Mesenchymal stem cell (in vitro differentiated cells and primary cell): ENCODE measurements at regions not wholly inside any gene's neighbourhood (a gene's known extent, or its start where the extent isn't known, plus 50 kb on each side); places are given as distances from the start of the nearest gene placed in this dataset.

Source experiments
- DNase-seq: peaks from one replicate; pipeline ENCODE4 v3.0.0-alpha.2; 2013
- H2AFZ ChIP-seq: one replicate; pipeline ENCODE4 v1.6.1; 2013; ENCODE audit warnings: low read depth, mild to moderate bottlenecking, control low read depth, inconsistent platforms, low read length, moderate library complexity
- H2AK5ac ChIP-seq: 2 replicates; pipeline ENCODE4 v1.6.1; 2013; ENCODE audit warnings: low read length, moderate library complexity, mild to moderate bottlenecking, inconsistent platforms; ENCODE audit not compliant: severe bottlenecking
- H2BK120ac ChIP-seq: one replicate; pipeline ENCODE4 v1.6.1; 2013; ENCODE audit warnings: low read depth, mild to moderate bottlenecking, inconsistent platforms, low read length, moderate library complexity
- H2BK12ac ChIP-seq, 2 experiments: one replicate each; pipeline ENCODE4 v1.6.1; 2013; ENCODE audit warnings: inconsistent platforms in 2 of 2, low read length in 2 of 2, mild to moderate bottlenecking in 2 of 2, moderate library complexity in 2 of 2, control low read depth in 1 of 2
- H2BK15ac ChIP-seq: one replicate; pipeline ENCODE4 v1.6.1; 2013; ENCODE audit warnings: mild to moderate bottlenecking, low read depth, inconsistent platforms; ENCODE audit not compliant: poor library complexity, severe bottlenecking
- H2BK5ac ChIP-seq: 2 replicates; pipeline ENCODE4 v1.6.1; 2013; ENCODE audit warnings: low read depth, mild to moderate bottlenecking, low read length, control low read depth, inconsistent platforms; ENCODE audit not compliant: poor library complexity, severe bottlenecking
- H3K14ac ChIP-seq, 2 experiments: one replicate each; pipeline ENCODE4 v1.6.1; 2013; ENCODE audit warnings: inconsistent platforms in 2 of 2, low read length in 2 of 2, control low read depth in 1 of 2, mild to moderate bottlenecking in 1 of 2, moderate library complexity in 1 of 2
- H3K18ac ChIP-seq, 2 experiments: one replicate each; pipeline ENCODE4 v1.6.1; 2013; ENCODE audit warnings: inconsistent platforms in 2 of 2, low read length in 2 of 2, control low read depth in 1 of 2, low read depth in 1 of 2, mild to moderate bottlenecking in 1 of 2
- H3K23ac ChIP-seq, 2 experiments: one replicate each; pipeline ENCODE4 v1.6.1; 2013; ENCODE audit warnings: inconsistent platforms in 2 of 2, low read length in 2 of 2, mild to moderate bottlenecking in 2 of 2, moderate library complexity in 2 of 2, control low read depth in 1 of 2
- H3K27ac ChIP-seq: 2 replicates; pipeline ENCODE4 v1.5.1; 2013; ENCODE audit warnings: mild to moderate bottlenecking, moderate library complexity, low read length, control low read depth, inconsistent platforms; ENCODE audit not compliant: poor library complexity, severe bottlenecking
- H3K27me3 ChIP-seq, 2 experiments: 2 replicates each; pipeline versions ENCODE4 v1.6.1 to v1.7.0; 2013; ENCODE audit warnings: low read length in 2 of 2, mild to moderate bottlenecking in 2 of 2, moderate library complexity in 2 of 2, control low read depth in 1 of 2, inconsistent platforms in 1 of 2; ENCODE audit not compliant: control insufficient read depth in 1 of 2, insufficient read depth in 1 of 2
- H3K36me3 ChIP-seq, 2 experiments: 2 replicates each; pipeline versions ENCODE4 v1.6.1 to v1.7.0; 2013; ENCODE audit warnings: low read length in 2 of 2, control low read depth in 1 of 2, inconsistent platforms in 1 of 2, low read depth in 1 of 2, mild to moderate bottlenecking in 1 of 2; ENCODE audit not compliant: insufficient read depth in 2 of 2, control insufficient read depth in 1 of 2
- H3K4ac ChIP-seq, 2 experiments: one replicate each; pipeline ENCODE4 v1.6.1; 2013; ENCODE audit warnings: inconsistent platforms in 2 of 2, low read length in 2 of 2, mild to moderate bottlenecking in 2 of 2, moderate library complexity in 2 of 2, control low read depth in 1 of 2, low read depth in 1 of 2
- H3K4me1 ChIP-seq: 2 replicates; pipeline ENCODE4 v1.6.1; 2013; ENCODE audit warnings: low read depth, low read length, control low read depth; ENCODE audit not compliant: control insufficient read depth, insufficient read depth
- H3K4me2 ChIP-seq: 2 replicates; pipeline ENCODE4 v1.6.1; 2013; ENCODE audit warnings: low read length, mild to moderate bottlenecking, inconsistent platforms; ENCODE audit not compliant: poor library complexity, severe bottlenecking
- H3K4me3 ChIP-seq, 2 experiments: 2 replicates each; pipeline versions ENCODE4 v1.5.1 to v1.7.0; 2013; ENCODE audit warnings: low read length in 2 of 2, mild to moderate bottlenecking in 2 of 2, control low read depth in 1 of 2, low read depth in 1 of 2; ENCODE audit not compliant: insufficient read depth in 1 of 2
- H3K79me1 ChIP-seq: replicated peaks from 2 replicates; pipeline ENCODE4 v1.6.1; 2013; ENCODE audit warnings: mild to moderate bottlenecking, control low read depth, low read length, inconsistent platforms; ENCODE audit not compliant: poor library complexity, severe bottlenecking
- H3K9ac ChIP-seq: 2 replicates; pipeline ENCODE4 v1.7.0; 2013; ENCODE audit warnings: mild to moderate bottlenecking, low read length, moderate library complexity
- H3K9me3 ChIP-seq: 2 replicates; pipeline ENCODE4 v1.7.0; 2013; ENCODE audit warnings: mild to moderate bottlenecking, low read length; ENCODE audit not compliant: control insufficient read depth
- H4K8ac ChIP-seq: one replicate; pipeline ENCODE4 v1.6.1; 2013; ENCODE audit warnings: inconsistent platforms, mild to moderate bottlenecking, low read length, moderate library complexity
- H4K91ac ChIP-seq: one replicate; pipeline ENCODE4 v1.6.1; 2013; ENCODE audit warnings: mild to moderate bottlenecking, low read length, inconsistent platforms
- WGBS: methylation state at CpG from one replicate; pipeline ENCODE4 v1.1.7; 2013; ENCODE audit warnings: mixed read lengths; 5-methylcytosine and 5-hydroxymethylcytosine counted together

DNA sequence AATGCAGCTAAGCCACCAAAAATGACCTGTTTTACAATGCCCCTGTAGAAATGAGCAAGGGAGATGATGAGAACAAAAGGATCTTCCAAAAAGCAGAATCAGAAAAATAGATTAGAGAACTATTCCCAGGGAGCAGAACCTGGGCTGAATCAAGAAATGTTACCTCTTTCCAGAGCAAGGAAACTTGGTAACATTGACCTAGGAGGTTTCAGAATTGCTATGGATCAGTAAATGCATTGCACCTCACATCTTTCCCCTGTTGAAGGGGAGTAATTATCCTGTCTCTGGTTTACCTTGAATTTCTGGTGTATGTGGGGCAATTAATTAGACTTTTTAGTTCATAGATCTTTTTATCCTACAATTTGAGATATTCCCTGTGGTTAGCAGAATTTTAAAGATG lies 151.2 kb upstream of the RAI14 start:
- Histone ChIP-seq H2BK5ac (no peak overlapping the region), H3K36me3 (no peaks in the 10 kb centered on the region), H4K91ac (no peak overlapping the region), H3K4me1 (peaks cover 14% of the 10 kb centered on the region), H3K23ac (no peak overlapping the region), H3K4me2 (no peak overlapping the region), H2AK5ac (no peak overlapping the region), H3K4ac (no peak overlapping the region), H2BK12ac (no peak overlapping the region), H3K4me3 (no peak overlapping the region), H3K18ac (no peak overlapping the region), H3K9ac (no peak overlapping the region), H3K9me3 (peaks cover 6% of the 10 kb centered on the region), H3K27ac (no peak overlapping the region), H3K14ac (no peak overlapping the region), H4K8ac (no peak overlapping the region), H2BK15ac (no peak overlapping the region), H2AFZ (no peak overlapping the region), H3K27me3 (no peaks in the 10 kb centered on the region), H2BK120ac (no peak overlapping the region), H3K79me1 (no peaks in the 10 kb centered on the region)
- no peak for DNase-seq

DNA sequence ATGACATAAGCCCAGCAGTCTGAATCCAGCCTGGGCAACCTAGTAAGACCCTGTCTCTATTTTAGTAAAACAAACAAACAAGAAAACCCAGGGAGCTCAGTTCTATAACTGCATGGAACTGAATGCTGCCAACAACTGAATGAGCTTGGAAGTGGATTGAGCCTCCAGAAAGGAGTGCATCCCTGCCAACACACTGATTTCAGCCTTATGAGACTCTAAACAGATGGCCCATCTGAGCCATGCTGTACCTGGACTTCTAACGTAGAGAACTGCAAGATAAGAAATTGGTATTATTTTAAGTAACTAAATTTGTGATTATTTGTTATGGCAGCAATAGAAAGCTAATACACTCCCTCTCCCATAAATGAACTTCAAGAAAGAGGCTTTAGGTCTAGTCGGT lies 150.4 kb upstream of the RAI14 start:
- H2BK15ac ChIP-seq, result no peak overlapping the region
- H3K4me1 ChIP-seq, result peaks cover 14% of the 10 kb centered on the region
- H2AK5ac ChIP-seq, result no peak overlapping the region
- H2AFZ ChIP-seq, result no peak overlapping the region
- WGBS, result 100% methylated on average over 1 of the region's 2 CpGs
- no peaks in the 10 kb centered on the region for H3K79me1 ChIP-seq
- no peak overlapping the region for H3K4me3 ChIP-seq
- H3K9me3 ChIP-seq, result peaks cover 6% of the 10 kb centered on the region
- no peak overlapping the region for H4K8ac ChIP-seq
- H2BK12ac ChIP-seq, result no peak overlapping the region
- DNase-seq, result no peak
- no peaks in the 10 kb centered on the region for H3K36me3 ChIP-seq
- no peak overlapping the region for H3K4me2 ChIP-seq
- H2BK120ac ChIP-seq, result no peak overlapping the region
- no peak overlapping the region for H3K14ac ChIP-seq
- no peak overlapping the region for H3K23ac ChIP-seq
- no peak overlapping the region for H4K91ac ChIP-seq
- no peak overlapping the region for H3K9ac ChIP-seq
- no peaks in the 10 kb centered on the region for H3K27me3 ChIP-seq
- H3K18ac ChIP-seq, result no peak overlapping the region
- no peak overlapping the region for H3K27ac ChIP-seq
- no peak overlapping the region for H3K4ac ChIP-seq
- no peak overlapping the region for H2BK5ac ChIP-seq

DNA sequence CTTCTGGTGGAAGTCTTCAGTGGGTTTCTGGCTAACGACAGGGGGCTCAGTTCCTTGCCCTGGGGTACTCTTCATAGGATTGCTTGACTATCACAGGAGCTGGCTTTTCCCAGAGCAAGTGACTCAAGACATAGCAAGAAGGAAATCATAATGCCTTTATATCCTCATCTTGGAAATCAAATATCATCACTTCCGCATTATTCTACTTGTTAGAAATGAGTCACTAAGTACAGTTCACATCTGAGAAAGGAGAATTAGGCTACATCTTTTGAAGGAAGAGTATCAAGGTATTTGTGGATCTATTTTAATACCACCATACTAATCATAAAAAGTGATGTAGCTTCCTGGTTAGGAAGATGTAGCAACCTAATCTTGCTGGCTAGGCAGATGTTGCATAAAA lies 148.2 kb upstream of the RAI14 start:
- WGBS, result 84% methylated on average over 1 of the region's 2 CpGs
- no peak overlapping the region for H3K14ac ChIP-seq
- no peak overlapping the region for H3K4ac ChIP-seq
- peaks cover 6% of the 10 kb centered on the region for H3K9me3 ChIP-seq
- H3K79me1 ChIP-seq, result no peaks in the 10 kb centered on the region
- H3K27me3 ChIP-seq, result no peaks in the 10 kb centered on the region
- no peak overlapping the region for H3K18ac ChIP-seq
- H3K4me1 ChIP-seq, result peaks cover 4% of the 10 kb centered on the region
- no peak overlapping the region for H2BK120ac ChIP-seq
- no peak overlapping the region for H2BK12ac ChIP-seq
- no peak overlapping the region for H2BK15ac ChIP-seq
- H3K4me3 ChIP-seq, result no peak overlapping the region
- H2AK5ac ChIP-seq, result no peak overlapping the region
- no peak overlapping the region for H3K23ac ChIP-seq
- DNase-seq, result no peak
- H3K36me3 ChIP-seq, result no peaks in the 10 kb centered on the region
- H3K4me2 ChIP-seq, result no peak overlapping the region
- no peak overlapping the region for H3K27ac ChIP-seq
- no peak overlapping the region for H2AFZ ChIP-seq
- H2BK5ac ChIP-seq, result no peak overlapping the region
- H4K8ac ChIP-seq, result no peak overlapping the region
- no peak overlapping the region for H4K91ac ChIP-seq
- no peak overlapping the region for H3K9ac ChIP-seq

DNA sequence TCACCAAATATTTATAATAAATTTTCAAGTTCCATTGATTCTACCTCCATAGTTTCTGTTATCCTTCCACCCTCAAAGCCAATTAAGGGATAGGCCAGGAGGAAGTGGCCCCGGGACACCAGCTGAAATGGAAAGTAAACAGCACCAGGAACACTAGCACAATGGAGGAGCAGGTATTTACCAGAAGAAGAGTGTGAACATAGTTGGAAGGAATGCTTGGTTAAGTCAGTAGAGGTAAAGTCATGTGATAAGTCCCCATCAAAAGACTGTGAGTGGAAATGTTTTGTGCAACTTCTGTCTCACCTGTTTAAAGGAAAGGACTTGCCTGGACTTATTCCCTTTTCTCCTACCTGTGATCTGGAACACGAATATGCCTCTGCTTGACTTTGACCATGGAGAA lies 146.7 kb upstream of the RAI14 start:
- H3K4me1 ChIP-seq, result no peaks in the 10 kb centered on the region
- no peak overlapping the region for H2BK5ac ChIP-seq
- H3K36me3 ChIP-seq, result no peaks in the 10 kb centered on the region
- no peak overlapping the region for H2BK15ac ChIP-seq
- H3K27ac ChIP-seq, result no peak overlapping the region
- 94% methylated on average over 2 of the region's 2 CpGs for WGBS
- no peak overlapping the region for H2AFZ ChIP-seq
- no peaks in the 10 kb centered on the region for H3K27me3 ChIP-seq
- DNase-seq, result no peak
- H3K9me3 ChIP-seq, result peaks cover 6% of the 10 kb centered on the region
- no peak overlapping the region for H3K18ac ChIP-seq
- no peak overlapping the region for H4K8ac ChIP-seq
- H3K4ac ChIP-seq, result no peak overlapping the region
- no peak overlapping the region for H2AK5ac ChIP-seq
- H2BK12ac ChIP-seq, result no peak overlapping the region
- H3K14ac ChIP-seq, result no peak overlapping the region
- H4K91ac ChIP-seq, result no peak overlapping the region
- H3K9ac ChIP-seq, result no peak overlapping the region
- no peak overlapping the region for H3K4me2 ChIP-seq
- no peak overlapping the region for H3K4me3 ChIP-seq
- H2BK120ac ChIP-seq, result no peak overlapping the region
- H3K79me1 ChIP-seq, result no peaks in the 10 kb centered on the region
- no peak overlapping the region for H3K23ac ChIP-seq
